Medulla oblongata (tissue), 1 donor: ENCODE measurements at regions not wholly inside any gene's neighbourhood (a gene's known extent, or its start where the extent isn't known, plus 50 kb on each side); places are given as distances from the start of the nearest gene placed in this dataset.

Source experiments
- DNase-seq: peaks from one replicate; pipeline ENCODE4 v3.0.0-alpha.2; 2015; ENCODE audit errors: extremely low spot score

GRCh38 chr6:127641905-127642304, 64.9 kb downstream of the C6orf58 start:
- peak; percentile 33 for DNase-seq
